IPS-20b (cell line): ENCODE measurements at regions not wholly inside any gene's neighbourhood (a gene's known extent, or its start where the extent isn't known, plus 50 kb on each side); places are given as distances from the start of the nearest gene placed in this dataset.

Experiments
- H3K27ac ChIP-seq: one replicate; pipeline ENCODE4 v1.5.1; 2013; ENCODE audit warnings: low read length
- H3K27me3 ChIP-seq: 2 replicates; pipeline ENCODE4 v1.6.1; 2013; ENCODE audit warnings: mild to moderate bottlenecking, low read length, inconsistent platforms; ENCODE audit not compliant: insufficient read depth
- H3K36me3 ChIP-seq: 2 replicates; pipeline ENCODE4 v1.6.1; 2013; ENCODE audit warnings: low read depth, mild to moderate bottlenecking, inconsistent platforms, low read length, moderate library complexity; ENCODE audit not compliant: insufficient read depth
- H3K4me1 ChIP-seq: 2 replicates; pipeline ENCODE4 v1.6.1; 2013; ENCODE audit warnings: mild to moderate bottlenecking, control low read depth, inconsistent platforms, low read length, moderate library complexity; ENCODE audit not compliant: insufficient read depth
- H3K4me3 ChIP-seq: 2 replicates; pipeline ENCODE4 v1.5.1; 2013; ENCODE audit warnings: mild to moderate bottlenecking, low read length, inconsistent platforms
- H3K9ac ChIP-seq: 2 replicates; pipeline ENCODE4 v1.6.1; 2013; ENCODE audit warnings: low read depth, mild to moderate bottlenecking, inconsistent platforms, low read length, moderate library complexity
- H3K9me3 ChIP-seq: 2 replicates; pipeline ENCODE4 v1.6.1; 2013; ENCODE audit warnings: mild to moderate bottlenecking, low read depth, low read length, inconsistent platforms; ENCODE audit not compliant: insufficient read depth

- peaks cover 30% of the 10 kb centered on the region for H3K27me3 ChIP-seq
These were observed 61.3 kb downstream of the UNCX start for GRCh38 chr7:1293950-1294411.

GRCh38 chr7:1295776-1296355, 63.2 kb downstream of the UNCX start:
- H3K27me3 ChIP-seq: peaks cover 12% of the 10 kb centered on the region

More at GRCh38 chr7:1293950-1294411, 61.3 kb downstream of the UNCX start:
- H3K4me3 ChIP-seq: no peak overlapping the region
- H3K4me1 ChIP-seq: no peaks in the 10 kb centered on the region
- H3K36me3 ChIP-seq: no peaks in the 10 kb centered on the region
- no peaks in the 10 kb centered on the region for H3K9me3 ChIP-seq
- H3K27ac ChIP-seq: no peak overlapping the region
- no peak overlapping the region for H3K9ac ChIP-seq

GRCh38 chr7:1296356-1296981, 63.8 kb downstream of the UNCX start:
- no peak overlapping the region for H3K9ac ChIP-seq
- no peaks in the 10 kb centered on the region for H3K4me1 ChIP-seq
- peaks cover 6% of the 10 kb centered on the region for H3K27me3 ChIP-seq
- no peak overlapping the region for H3K4me3 ChIP-seq
- H3K27ac ChIP-seq: no peak overlapping the region
- no peaks in the 10 kb centered on the region for H3K9me3 ChIP-seq
- H3K36me3 ChIP-seq: no peaks in the 10 kb centered on the region

More at GRCh38 chr7:1295776-1296355, 63.2 kb downstream of the UNCX start:
- H3K9ac ChIP-seq: no peak overlapping the region
- H3K27ac ChIP-seq: no peak overlapping the region
- H3K4me1 ChIP-seq: no peaks in the 10 kb centered on the region
- H3K9me3 ChIP-seq: no peaks in the 10 kb centered on the region
- no peaks in the 10 kb centered on the region for H3K36me3 ChIP-seq
- no peak overlapping the region for H3K4me3 ChIP-seq

- Histone ChIP-seq H3K27me3 (no peaks in the 10 kb centered on the region), H3K4me1 (no peaks in the 10 kb centered on the region), H3K9me3 (no peaks in the 10 kb centered on the region), H3K4me3 (no peak overlapping the region), H3K9ac (no peak overlapping the region), H3K27ac (no peak overlapping the region), H3K36me3 (no peaks in the 10 kb centered on the region)
These were observed 64.6 kb downstream of the UNCX start for GRCh38 chr7:1297017-1297960.

- no peaks in the 10 kb centered on the region for H3K36me3 ChIP-seq
- H3K9me3 ChIP-seq: no peaks in the 10 kb centered on the region
- no peak overlapping the region for H3K4me3 ChIP-seq
- no peaks in the 10 kb centered on the region for H3K27me3 ChIP-seq
- no peak overlapping the region for H3K9ac ChIP-seq
- H3K27ac ChIP-seq: no peak overlapping the region
- H3K4me1 ChIP-seq: no peaks in the 10 kb centered on the region
These were observed 65.6 kb downstream of the UNCX start for GRCh38 chr7:1298051-1298930.

- Histone ChIP-seq H3K27me3 (no peaks in the 10 kb centered on the region), H3K4me3 (no peak overlapping the region)
These were observed 66.5 kb downstream of the UNCX start for GRCh38 chr7:1298931-1299885.

GRCh38 chr7:1300206-1300605, 67.5 kb downstream of the UNCX start:
- no peaks in the 10 kb centered on the region for H3K36me3 ChIP-seq
- no peak overlapping the region for H3K4me3 ChIP-seq
- no peaks in the 10 kb centered on the region for H3K27me3 ChIP-seq
- no peak overlapping the region for H3K27ac ChIP-seq
- H3K9ac ChIP-seq: no peak overlapping the region
- H3K4me1 ChIP-seq: no peaks in the 10 kb centered on the region
- H3K9me3 ChIP-seq: no peaks in the 10 kb centered on the region

More at GRCh38 chr7:1298931-1299885, 66.5 kb downstream of the UNCX start:
- Histone ChIP-seq H3K4me1 (no peaks in the 10 kb centered on the region), H3K36me3 (no peaks in the 10 kb centered on the region), H3K9ac (no peak overlapping the region), H3K27ac (no peak overlapping the region), H3K9me3 (no peaks in the 10 kb centered on the region)

- Histone ChIP-seq H3K36me3 (no peaks in the 10 kb centered on the region), H3K9me3 (no peaks in the 10 kb centered on the region), H3K4me1 (no peaks in the 10 kb centered on the region), H3K9ac (no peak overlapping the region), H3K4me3 (no peak overlapping the region), H3K27me3 (no peaks in the 10 kb centered on the region), H3K27ac (no peak overlapping the region)
These were observed 68.0 kb downstream of the UNCX start for GRCh38 chr7:1300636-1301035.

GRCh38 chr7:1301054-1301881, 68.6 kb downstream of the UNCX start:
- Histone ChIP-seq H3K27me3 (no peaks in the 10 kb centered on the region), H3K27ac (no peak overlapping the region), H3K9me3 (no peaks in the 10 kb centered on the region), H3K36me3 (no peaks in the 10 kb centered on the region), H3K9ac (no peak overlapping the region), H3K4me1 (no peaks in the 10 kb centered on the region), H3K4me3 (no peak overlapping the region)

- Histone ChIP-seq H3K4me3 (no peak overlapping the region), H3K36me3 (no peaks in the 10 kb centered on the region), H3K4me1 (no peaks in the 10 kb centered on the region), H3K27ac (no peak overlapping the region), H3K27me3 (no peaks in the 10 kb centered on the region), H3K9me3 (no peaks in the 10 kb centered on the region), H3K9ac (no peak overlapping the region)
These were observed 69.2 kb downstream of the UNCX start for GRCh38 chr7:1301882-1302251.
